ENCODE measurements at regions not wholly inside any gene's neighbourhood (a gene's known extent, or its start where the extent isn't known, plus 50 kb on each side); places are given as distances from the start of the nearest gene placed in this dataset.

- no peak for DNase-seq (ENCODE audit: extremely low spot score)
- Histone ChIP-seq H3K27ac (replicated peaks in 1 of 4) (no peak overlapping the region), H3K4me1 (no peaks in the 10 kb centered on the region), H3K9me3 (peaks cover 0 to 6% (median 0%) of the 10 kb centered on the region in 4 donors), H3K36me3 (no peaks in the 10 kb centered on the region), H3K27me3 (no peaks in the 10 kb centered on the region), H3K4me3 (no peak overlapping the region)
- intact Hi-C loops (cut with DNase I), result no loop called here
- TF ChIP-seq CTCF (IDR thresholded peaks at IDR 0.05), result no peak
Measured at GRCh38 chr9:22855980-22856379, 409.4 kb downstream of the DMRTA1 start.

GRCh38 chr9:22857316-22857715, 410.7 kb downstream of the DMRTA1 start:
- H3K4me3 ChIP-seq, result no peak overlapping the region
- no peaks in the 10 kb centered on the region for H3K4me1 ChIP-seq
- no peak for DNase-seq (ENCODE audit: extremely low spot score)
- H3K36me3 ChIP-seq, result no peaks in the 10 kb centered on the region
- H3K27me3 ChIP-seq, result no peaks in the 10 kb centered on the region
- 66% methylated on average over 1 of the region's 1 CpG for WGBS
- H3K9me3 ChIP-seq, result peaks cover 0 to 6% (median 0%) of the 10 kb centered on the region in 4 donors
- no peak for TF ChIP-seq POLR2A (IDR thresholded peaks at IDR 0.05; ENCODE audit: low read depth)
- TF ChIP-seq CTCF (IDR thresholded peaks at IDR 0.05), result no peak
- no peak for TF ChIP-seq EP300 (IDR thresholded peaks at IDR 0.05)
- TF ChIP-seq POLR2AphosphoS5 (IDR thresholded peaks at IDR 0.05), result no peak
- no peak overlapping the region for H3K27ac ChIP-seq (replicated peaks in 1 of 4)
- intact Hi-C loops (cut with DNase I), result no loop called here

- peaks cover 0 to 6% (median 0%) of the 10 kb centered on the region in 4 donors for H3K9me3 ChIP-seq
- H3K4me3 ChIP-seq, result no peak overlapping the region
- intact Hi-C loops (cut with DNase I), result no loop called here
- DNase-seq (ENCODE audit: extremely low spot score), result no peak
- WGBS, result 96% methylated on average over 12 of the region's 25 CpGs
- H3K4me1 ChIP-seq, result no peaks in the 10 kb centered on the region
- no peaks in the 10 kb centered on the region for H3K27me3 ChIP-seq
- no peak overlapping the region for H3K27ac ChIP-seq (replicated peaks in 1 of 4)
- no peaks in the 10 kb centered on the region for H3K36me3 ChIP-seq
- TF ChIP-seq POLR2AphosphoS5 (IDR thresholded peaks at IDR 0.05) (no peak), EP300 (IDR thresholded peaks at IDR 0.05) (no peak), CTCF (IDR thresholded peaks at IDR 0.05) (no peak), POLR2A (IDR thresholded peaks at IDR 0.05; ENCODE audit: low read depth) (no peak)
Measured at GRCh38 chr9:22863106-22863505, 416.5 kb downstream of the DMRTA1 start.

GRCh38 chr9:22863736-22864135, 417.1 kb downstream of the DMRTA1 start:
- Histone ChIP-seq H3K4me3 (no peak overlapping the region), H3K27me3 (no peaks in the 10 kb centered on the region), H3K27ac (replicated peaks in 1 of 4) (no peak overlapping the region), H3K36me3 (no peaks in the 10 kb centered on the region), H3K4me1 (no peaks in the 10 kb centered on the region), H3K9me3 (peaks cover 0 to 6% (median 0%) of the 10 kb centered on the region in 4 donors)
- no peak for DNase-seq (ENCODE audit: extremely low spot score)
- TF ChIP-seq CTCF (IDR thresholded peaks at IDR 0.05) (no peak), POLR2A (IDR thresholded peaks at IDR 0.05; ENCODE audit: low read depth) (no peak), EP300 (IDR thresholded peaks at IDR 0.05) (no peak), POLR2AphosphoS5 (IDR thresholded peaks at IDR 0.05) (no peak)
- intact Hi-C loops (cut with DNase I), result no loop called here
- 88% methylated on average over 1 of the region's 1 CpG for WGBS

- intact Hi-C loops (cut with DNase I), result no loop called here
- TF ChIP-seq POLR2AphosphoS5 (IDR thresholded peaks at IDR 0.05), result no peak
- TF ChIP-seq EP300 (IDR thresholded peaks at IDR 0.05), result no peak
- no peak for TF ChIP-seq POLR2A (IDR thresholded peaks at IDR 0.05; ENCODE audit: low read depth)
- no peak for TF ChIP-seq CTCF (IDR thresholded peaks at IDR 0.05)
- Histone ChIP-seq H3K27ac (replicated peaks in 1 of 4) (no peak overlapping the region), H3K4me3 (no peak overlapping the region), H3K9me3 (no peaks in the 10 kb centered on the region), H3K4me1 (no peaks in the 10 kb centered on the region), H3K27me3 (no peaks in the 10 kb centered on the region), H3K36me3 (no peaks in the 10 kb centered on the region)
- no peak for DNase-seq (ENCODE audit: extremely low spot score)
- 82% methylated on average over 4 of the region's 4 CpGs for WGBS
Measured at GRCh38 chr9:22893196-22893843, 446.7 kb downstream of the DMRTA1 start.

Data from esophagus muscularis mucosa (tissue), 4 donors.